GM19043 (cell line): ENCODE measurements at regions not wholly inside any gene's neighbourhood (a gene's known extent, or its start where the extent isn't known, plus 50 kb on each side); places are given as distances from the start of the nearest gene placed in this dataset.
"Not testable (repeated sequence)": the region's sequence is repeated elsewhere in the genome, so short reads cannot be mapped to it uniquely, and the experiment has no call there.

Source experiments
- ATAC-seq: cut with Tn5 transposase; IDR thresholded peaks from one replicate; pipeline ENCODE4 v1.9.1; 2021; ENCODE audit warnings: low read depth; ENCODE audit not compliant: unreplicated experiment

GRCh38 chr12:75773377-75773776 is 258.2 kb downstream of the PHLDA1 start:
- ATAC-seq: no peak

- ATAC-seq: no peak
These were observed 259.6 kb upstream of the KRR1 start for GRCh38 chr12:75771023-75771422.

GRCh38 chr12:75767957-75768356 is 256.5 kb upstream of the KRR1 start:
- no peak for ATAC-seq

GRCh38 chr12:75766263-75767160 is 255.1 kb upstream of the KRR1 start:
- no peak for ATAC-seq

GRCh38 chr12:75765170-75766059 is 254.0 kb upstream of the KRR1 start:
- ATAC-seq: no peak

GRCh38 chr12:75764091-75764841 is 252.9 kb upstream of the KRR1 start:
- ATAC-seq: no peak

- ATAC-seq: no peak
These were observed 249.3 kb upstream of the KRR1 start for GRCh38 chr12:75760573-75761294.

- no peak for ATAC-seq
These were observed 248.6 kb upstream of the KRR1 start for GRCh38 chr12:75759842-75760572.

GRCh38 chr12:75759196-75759595 is 247.8 kb upstream of the KRR1 start:
- no peak for ATAC-seq

- no peak for ATAC-seq
These were observed 245.4 kb upstream of the KRR1 start for GRCh38 chr12:75756771-75757170.

GRCh38 chr12:75756111-75756510 is 244.7 kb upstream of the KRR1 start:
- ATAC-seq: no peak

GRCh38 chr12:75754698-75755097 is 243.3 kb upstream of the KRR1 start:
- no peak for ATAC-seq

- ATAC-seq: no peak
These were observed 242.7 kb upstream of the KRR1 start for GRCh38 chr12:75754141-75754540.

GRCh38 chr12:75751769-75752471 is 240.5 kb upstream of the KRR1 start:
- ATAC-seq: no peak

- ATAC-seq: no peak
These were observed 239.4 kb upstream of the KRR1 start for GRCh38 chr12:75750716-75751306.

GRCh38 chr12:75748990-75749389 is 237.6 kb upstream of the KRR1 start:
- ATAC-seq: not testable (repeated sequence)

- no peak for ATAC-seq
These were observed 236.7 kb upstream of the KRR1 start for GRCh38 chr12:75748136-75748535.

GRCh38 chr12:75747572-75748021 is 236.2 kb upstream of the KRR1 start:
- no peak for ATAC-seq
